AG09309 (cell line): ENCODE measurements at regions not wholly inside any gene's neighbourhood (a gene's known extent, or its start where the extent isn't known, plus 50 kb on each side); places are given as distances from the start of the nearest gene placed in this dataset.

ENCODE experiments used
- DNase-seq: peaks from one replicate; pipeline ENCODE4 v3.0.0-alpha.2; 2010; ENCODE audit warnings: low read depth
- H3K4me3 ChIP-seq: 2 replicates; pipeline ENCODE4 v1.5.1; 2011; ENCODE audit warnings: mild to moderate bottlenecking, low read depth, low read length, moderate library complexity; ENCODE audit not compliant: control insufficient read depth
- CTCF ChIP-seq: IDR thresholded peaks from 2 replicates; pipeline ENCODE4 v1.5.1; 2011; ENCODE audit warnings: mild to moderate bottlenecking, low read depth, low read length, inconsistent platforms; ENCODE audit not compliant: insufficient read depth, control insufficient read depth; ENCODE audit errors: missing control alignments

DNA sequence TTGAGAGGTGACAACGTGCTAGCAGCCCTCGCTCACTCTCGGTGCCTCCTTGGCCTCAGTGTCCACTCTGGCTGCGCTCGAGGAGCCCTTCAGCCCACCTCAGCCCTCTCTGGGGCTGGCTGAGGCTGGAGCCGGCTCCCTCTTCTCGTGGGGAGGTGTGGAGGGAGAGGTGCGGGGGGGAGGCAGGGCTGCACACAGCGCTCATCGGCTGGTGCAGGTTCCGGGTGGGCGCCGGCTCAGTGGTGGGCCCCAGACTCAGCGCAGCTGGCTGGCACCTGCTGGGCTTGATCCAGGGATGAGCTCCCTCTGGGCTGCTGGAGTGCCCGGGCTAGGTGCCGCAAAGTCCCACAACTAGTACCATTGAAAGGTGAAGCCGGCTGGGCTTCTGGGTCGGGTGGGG lies 957.8 kb upstream of the GJE1 start:
- DNase-seq = no peak
- TF ChIP-seq CTCF = no peak
- no peak overlapping the region for H3K4me3 ChIP-seq

- TF ChIP-seq CTCF = no peak
- no peak overlapping the region for H3K4me3 ChIP-seq
- no peak for DNase-seq
Observed at GRCh38 chr6:141173529-141173928, 959.2 kb upstream of the GJE1 start.

- no peak for TF ChIP-seq CTCF
- no peak overlapping the region for H3K4me3 ChIP-seq
- DNase-seq = peak; percentile 68
Observed at GRCh38 chr6:141169419-141169818, 963.3 kb upstream of the GJE1 start.

- no peak for DNase-seq
- no peak overlapping the region for H3K4me3 ChIP-seq
- TF ChIP-seq CTCF = no peak
Observed at GRCh38 chr6:141167945-141168344, 964.8 kb upstream of the GJE1 start.

DNA sequence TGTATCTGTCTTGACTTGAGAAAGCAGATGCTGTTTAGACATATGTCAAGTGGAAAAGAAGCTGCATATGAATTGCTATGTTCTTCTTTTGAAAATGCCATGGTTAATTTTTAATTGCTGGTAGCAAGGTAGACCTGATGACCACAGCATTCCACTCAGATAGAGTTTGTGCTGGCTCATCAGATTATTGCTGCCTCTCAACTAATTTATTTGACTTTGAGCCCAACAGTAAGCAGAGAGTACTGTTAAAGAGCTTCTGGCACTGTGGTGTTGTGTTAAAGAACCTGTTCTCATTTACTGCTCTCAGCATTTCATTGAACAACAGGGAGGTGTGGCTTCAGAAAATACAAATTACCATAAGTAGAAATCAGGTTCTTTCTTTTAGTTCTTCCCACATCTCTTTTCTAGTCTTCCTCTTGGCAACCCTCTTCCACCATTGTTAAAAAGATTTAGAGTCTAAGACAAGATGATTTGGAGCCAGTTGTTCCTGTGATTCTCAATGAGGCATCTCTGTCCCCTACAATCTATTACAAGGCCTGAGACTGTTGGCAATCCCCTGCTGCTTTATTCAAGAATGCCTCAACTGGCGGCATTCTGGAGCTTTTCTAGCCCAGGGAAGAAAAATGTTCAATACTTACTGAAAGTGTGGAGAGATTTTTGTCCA lies 967.6 kb upstream of the GJE1 start:
- no peak for TF ChIP-seq CTCF
- H3K4me3 ChIP-seq = no peak overlapping the region
- no peak for DNase-seq

- H3K4me3 ChIP-seq = no peak overlapping the region
- DNase-seq = no peak
- no peak for TF ChIP-seq CTCF
Observed at GRCh38 chr6:141164042-141164743, 968.5 kb upstream of the GJE1 start.
